Nephron progenitor cell (in vitro differentiated cells): ENCODE measurements at regions not wholly inside any gene's neighbourhood (a gene's known extent, or its start where the extent isn't known, plus 50 kb on each side); places are given as distances from the start of the nearest gene placed in this dataset.
A peak's percentile ranks its signal among the peaks of the same experiment; 100 is the strongest.
"Not testable (repeated sequence)": the region's sequence is repeated elsewhere in the genome, so short reads cannot be mapped to it uniquely, and the experiment has no call there.

Experiments used
- DNase-seq: peaks from one replicate; pipeline ENCODE4 v3.0.0; 2021
- H3K27ac Mint-ChIP-seq: 2 replicates; pipeline ENCODE4 v1.8.0; 2021; ENCODE audit warnings: mild to moderate bottlenecking, moderate library complexity, mixed read lengths
- H3K27me3 Mint-ChIP-seq: 2 replicates; pipeline ENCODE4 v1.8.0; 2021; ENCODE audit warnings: mild to moderate bottlenecking, low read depth, mixed read lengths; ENCODE audit not compliant: poor library complexity
- H3K36me3 Mint-ChIP-seq: 2 replicates; pipeline ENCODE4 v1.8.0; 2021; ENCODE audit warnings: low read depth, mixed read lengths
- H3K4me1 Mint-ChIP-seq: 2 replicates; pipeline ENCODE4 v1.8.0; 2021; ENCODE audit warnings: mixed read lengths
- H3K4me3 Mint-ChIP-seq: 2 replicates; pipeline ENCODE4 v1.8.0; 2021; ENCODE audit warnings: mild to moderate bottlenecking, moderate library complexity, mixed read lengths
- H3K9me3 Mint-ChIP-seq: 2 replicates; pipeline ENCODE4 v1.8.0; 2021; ENCODE audit warnings: mild to moderate bottlenecking, moderate library complexity, mixed read lengths
- CTCF ChIP-seq: fragments of 200-600 bp; sonication (generic); IDR thresholded peaks from 2 replicates; pipeline ENCODE4 v1.5.0; 2021; ENCODE audit warnings: antibody characterized with exemption

GRCh38 chr1:245007852-245008251 is 143.5 kb upstream of the HNRNPU start:
- Mint-ChIP-seq H3K4me3 (no peak overlapping the region), H3K9me3 (no peaks in the 10 kb centered on the region), H3K4me1 (peaks cover 23% of the 10 kb centered on the region), H3K27ac (peak overlapping the region; percentile 84), H3K36me3 (peaks cover 10% of the 10 kb centered on the region), H3K27me3 (no peaks in the 10 kb centered on the region)
- TF ChIP-seq CTCF, result no peak
- no peak for DNase-seq

- Mint-ChIP-seq H3K27ac (no peak overlapping the region), H3K9me3 (no peaks in the 10 kb centered on the region), H3K4me1 (peaks cover 19% of the 10 kb centered on the region), H3K4me3 (no peak overlapping the region), H3K36me3 (peaks cover 9% of the 10 kb centered on the region), H3K27me3 (no peaks in the 10 kb centered on the region)
- no peak for TF ChIP-seq CTCF
- no peak for DNase-seq
Measured at GRCh38 chr1:245003246-245003645, 138.9 kb upstream of the HNRNPU start.

- Mint-ChIP-seq H3K4me3 (no peak overlapping the region), H3K4me1 (peaks cover 9% of the 10 kb centered on the region), H3K27ac (peak overlapping the region; percentile 35), H3K27me3 (no peaks in the 10 kb centered on the region), H3K36me3 (peaks cover 25% of the 10 kb centered on the region), H3K9me3 (peaks cover 1% of the 10 kb centered on the region)
- DNase-seq, result no peak
- TF ChIP-seq CTCF, result no peak
Measured at GRCh38 chr1:245001252-245001651, 136.9 kb upstream of the HNRNPU start.

- Mint-ChIP-seq H3K27me3 (no peaks in the 10 kb centered on the region), H3K27ac (no peak overlapping the region), H3K36me3 (peaks cover 29% of the 10 kb centered on the region), H3K9me3 (peaks cover 5% of the 10 kb centered on the region), H3K4me3 (no peak overlapping the region), H3K4me1 (peaks cover 5% of the 10 kb centered on the region)
- no peak for DNase-seq
- TF ChIP-seq CTCF, result no peak
Measured at GRCh38 chr1:245000872-245001188, 136.5 kb upstream of the HNRNPU start.

GRCh38 chr1:244999644-245000043 is 135.3 kb upstream of the HNRNPU start:
- H3K4me3 Mint-ChIP-seq, DNase-seq, H3K4me1 Mint-ChIP-seq, H3K27me3 Mint-ChIP-seq, H3K27ac Mint-ChIP-seq: not testable (repeated sequence)
- H3K9me3 Mint-ChIP-seq, result peaks cover 13% of the 10 kb centered on the region
- peaks cover 39% of the 10 kb centered on the region for H3K36me3 Mint-ChIP-seq

- no peaks in the 10 kb centered on the region for H3K4me1 Mint-ChIP-seq
- no peak for DNase-seq
- H3K27ac Mint-ChIP-seq, result no peak overlapping the region
- no peaks in the 10 kb centered on the region for H3K27me3 Mint-ChIP-seq
- H3K4me3 Mint-ChIP-seq, result no peak overlapping the region
- peaks cover 14% of the 10 kb centered on the region for H3K9me3 Mint-ChIP-seq
- peaks cover 45% of the 10 kb centered on the region for H3K36me3 Mint-ChIP-seq
- no peak for TF ChIP-seq CTCF
Measured at GRCh38 chr1:244998717-244999346, 134.5 kb upstream of the HNRNPU start.
